ENCODE measurements at regions not wholly inside any gene's neighbourhood (a gene's known extent, or its start where the extent isn't known, plus 50 kb on each side); places are given as distances from the start of the nearest gene placed in this dataset.

- TF ChIP-seq SUZ12 (IDR thresholded peaks at IDR 0.05) (no peak), NFRKB (IDR thresholded peaks at IDR 0.05) (no peak), BHLHE40 (IDR thresholded peaks at IDR 0.05; ENCODE audit: borderline replicate concordance) (no peak), TARDBP (IDR thresholded peaks at IDR 0.05) (no peak), ARNT (IDR thresholded peaks at IDR 0.05) (no peak), HDGF (IDR thresholded peaks at IDR 0.05; ENCODE audit: borderline replicate concordance) (no peak)
These were observed 366.7 kb upstream of the FAM241A start for GRCh38 chr4:111778543-111778942.

All from HEK293T (cell line).